H1 (cell line): ENCODE measurements at regions not wholly inside any gene's neighbourhood (a gene's known extent, or its start where the extent isn't known, plus 50 kb on each side); places are given as distances from the start of the nearest gene placed in this dataset.

Experiments used
- POLR2AphosphoS5 ChIP-seq: IDR thresholded peaks from 2 replicates; pipeline ENCODE4 v1.6.1; 2011; ENCODE audit warnings: low read depth, low read length
- YY1 ChIP-seq: IDR thresholded peaks from 2 replicates; pipeline ENCODE4 v1.6.1; 2011; ENCODE audit warnings: low read depth, mild to moderate bottlenecking, low read length

DNA sequence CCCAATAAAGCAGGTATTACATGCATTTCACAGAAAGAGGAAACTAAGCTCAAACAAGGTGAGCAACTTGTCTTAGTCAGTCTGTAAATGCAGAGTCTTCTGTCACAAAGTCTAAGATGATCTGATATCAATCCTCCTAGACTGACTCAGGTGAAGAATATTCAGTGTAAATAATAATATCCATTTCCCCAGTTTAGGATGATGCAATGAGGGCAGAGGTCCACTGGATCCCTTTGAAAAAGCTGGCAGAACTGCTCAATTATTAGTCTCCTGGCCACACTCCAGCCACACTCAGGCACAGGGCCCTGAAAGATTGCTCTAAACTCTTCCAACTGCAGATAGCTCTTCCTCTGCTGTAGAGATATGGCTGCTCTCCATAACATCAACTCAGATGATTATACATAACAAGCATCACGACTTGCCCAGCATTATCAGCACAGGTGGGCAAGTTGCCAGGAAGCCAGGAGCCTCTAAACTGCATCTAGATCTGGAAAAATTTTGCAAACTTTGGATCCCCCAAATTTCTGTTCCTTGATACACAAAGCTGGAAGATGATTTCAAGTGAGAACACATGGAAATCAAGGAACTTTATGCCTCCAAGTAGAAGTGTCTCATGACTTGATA, 129.8 kb upstream of the CPNE4 start (continued):
- TF ChIP-seq YY1 (no peak), POLR2AphosphoS5 (no peak)
